UCSD-AML1 (cell line): ENCODE measurements at regions not wholly inside any gene's neighbourhood (a gene's known extent, or its start where the extent isn't known, plus 50 kb on each side); places are given as distances from the start of the nearest gene placed in this dataset.

ENCODE experiments used
- DNase-seq: peaks from one replicate; lab custom pipeline; 2025; ENCODE audit not compliant: unreplicated experiment; lab: John Stamatoyannopoulos, UW

- DNase-seq = no peak
Measured at GRCh38 chr18:78031991-78032390, 782.3 kb downstream of the GALR1 start.

GRCh38 chr18:78032574-78032973 lies 782.9 kb downstream of the GALR1 start:
- DNase-seq = no peak

GRCh38 chr18:78034755-78035154 lies 785.1 kb downstream of the GALR1 start:
- no peak for DNase-seq

GRCh38 chr18:78041218-78041617 lies 791.6 kb downstream of the GALR1 start:
- no peak for DNase-seq

- no peak for DNase-seq
Measured at GRCh38 chr18:78046631-78047030, 797.0 kb downstream of the GALR1 start.

- no peak for DNase-seq
Measured at GRCh38 chr18:78049281-78049680, 799.6 kb downstream of the GALR1 start.

- DNase-seq = no peak
Measured at GRCh38 chr18:78054801-78055200, 805.2 kb downstream of the GALR1 start.

GRCh38 chr18:78056011-78056410 lies 806.4 kb downstream of the GALR1 start:
- DNase-seq = no peak

- DNase-seq = no peak
Measured at GRCh38 chr18:78069784-78070664, 820.4 kb downstream of the GALR1 start.

- DNase-seq = no peak
Measured at GRCh38 chr18:78071166-78071710, 821.6 kb downstream of the GALR1 start.

GRCh38 chr18:78071776-78072175 lies 822.1 kb downstream of the GALR1 start:
- DNase-seq = no peak

- no peak for DNase-seq
Measured at GRCh38 chr18:78072375-78072774, 822.7 kb downstream of the GALR1 start.

- DNase-seq = no peak
Measured at GRCh38 chr18:78073275-78073674, 823.6 kb downstream of the GALR1 start.

GRCh38 chr18:78074400-78075020 lies 824.9 kb downstream of the GALR1 start:
- no peak for DNase-seq

- DNase-seq = no peak
Measured at GRCh38 chr18:78080081-78080480, 830.4 kb downstream of the GALR1 start.

- no peak for DNase-seq
Measured at GRCh38 chr18:78080761-78081160, 831.1 kb downstream of the GALR1 start.

GRCh38 chr18:78082816-78083215 lies 833.2 kb downstream of the GALR1 start:
- no peak for DNase-seq

GRCh38 chr18:78085241-78086185 lies 835.9 kb downstream of the GALR1 start:
- no peak for DNase-seq

- no peak for DNase-seq
Measured at GRCh38 chr18:78086931-78087330, 837.3 kb downstream of the GALR1 start.

GRCh38 chr18:78087338-78087737 lies 837.7 kb downstream of the GALR1 start:
- DNase-seq = no peak

GRCh38 chr18:78090584-78090983 lies 840.9 kb downstream of the GALR1 start:
- no peak for DNase-seq
